NCI-H2196 (cell line): ENCODE measurements at regions not wholly inside any gene's neighbourhood (a gene's known extent, or its start where the extent isn't known, plus 50 kb on each side); places are given as distances from the start of the nearest gene placed in this dataset.

Experiments used
- DNase-seq: peaks from one replicate; lab custom pipeline; 2025; ENCODE audit not compliant: unreplicated experiment; lab: John Stamatoyannopoulos, UW

- DNase-seq = no peak
These were observed 104.2 kb upstream of the MAP1LC3B2 start for GRCh38 chr12:116454950-116455447.

- peak; percentile 29 for DNase-seq
These were observed 103.4 kb upstream of the MAP1LC3B2 start for GRCh38 chr12:116455540-116456329.

GRCh38 chr12:116456330-116457082 lies 102.7 kb upstream of the MAP1LC3B2 start:
- DNase-seq = no peak

DNA sequence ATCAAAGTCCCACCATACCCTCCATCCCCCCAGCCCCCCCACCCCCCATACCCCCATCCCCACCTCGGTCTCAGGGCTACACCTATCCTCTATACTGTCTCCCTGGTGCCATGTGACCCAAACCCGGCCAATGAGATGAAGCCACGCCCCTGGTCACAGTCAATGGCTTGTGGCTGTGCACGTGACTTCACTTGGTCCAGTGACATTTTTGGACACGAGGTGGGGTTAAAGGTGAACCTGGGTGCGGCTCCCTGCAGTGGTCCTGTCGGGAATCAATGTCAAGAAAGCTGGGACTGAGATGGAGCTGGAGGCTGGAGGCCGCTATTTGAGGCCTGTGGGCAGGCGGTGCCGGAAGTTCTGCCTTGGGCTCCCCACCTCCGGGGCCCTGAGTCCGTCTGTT lies 100.7 kb upstream of the MAP1LC3B2 start:
- no peak for DNase-seq

GRCh38 chr12:116459011-116459875 lies 99.9 kb upstream of the MAP1LC3B2 start:
- no peak for DNase-seq

DNA sequence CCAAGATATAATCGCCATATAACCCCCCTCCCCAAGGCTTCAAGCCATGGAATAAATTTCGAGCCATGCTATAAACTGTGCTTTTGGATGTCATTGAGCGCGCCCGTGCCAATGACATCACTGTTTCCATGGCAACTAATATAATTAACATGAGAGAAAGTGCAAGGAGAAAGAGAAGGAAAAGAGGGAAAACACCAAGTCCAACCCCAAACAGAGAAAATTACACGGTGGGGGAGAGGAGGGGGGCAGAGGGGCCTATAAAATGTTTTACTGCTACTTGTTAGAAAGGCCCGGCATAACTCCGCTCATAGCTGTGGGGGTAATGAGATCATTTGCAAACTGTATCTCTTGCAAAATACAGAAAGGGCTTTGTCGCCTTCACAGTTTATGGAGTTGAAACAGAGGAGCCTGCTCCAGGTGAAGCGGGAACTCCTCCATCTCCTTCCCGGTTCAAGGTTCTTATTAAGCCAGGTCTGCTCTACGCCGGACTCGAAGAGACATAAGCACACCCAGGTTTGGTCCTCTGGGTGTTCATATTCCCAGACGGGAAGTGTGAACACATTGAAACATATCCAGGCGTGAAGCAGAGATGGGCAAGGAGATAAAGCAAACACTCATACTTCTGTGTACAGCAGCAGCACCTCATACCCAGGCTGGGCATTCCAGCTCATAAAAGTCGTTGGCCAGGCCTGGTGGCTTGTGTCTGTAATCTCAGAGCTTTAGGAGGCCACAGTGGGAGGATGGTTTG lies 99.1 kb upstream of the MAP1LC3B2 start:
- DNase-seq = no peak

GRCh38 chr12:116461060-116461459 lies 98.1 kb upstream of the MAP1LC3B2 start:
- no peak for DNase-seq

DNA sequence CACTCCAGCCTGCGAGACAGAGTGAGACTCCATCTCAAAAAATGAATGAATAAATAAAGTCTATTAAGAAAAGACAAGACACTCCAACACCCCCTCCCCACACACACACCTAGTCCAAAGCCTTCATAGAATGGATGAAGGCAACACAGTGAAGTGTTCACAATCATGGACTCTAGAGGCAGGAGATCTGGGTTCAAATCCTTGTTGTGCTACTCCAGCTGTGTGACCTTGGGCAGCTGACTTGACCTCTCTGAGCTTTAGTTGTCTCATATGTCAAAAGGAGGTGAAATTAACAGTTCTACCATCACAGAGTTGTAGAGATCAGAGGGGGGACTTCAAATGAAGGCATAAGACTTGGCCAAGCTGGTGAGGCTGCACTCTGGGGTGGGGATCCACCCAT lies 95.8 kb upstream of the MAP1LC3B2 start:
- no peak for DNase-seq

DNA sequence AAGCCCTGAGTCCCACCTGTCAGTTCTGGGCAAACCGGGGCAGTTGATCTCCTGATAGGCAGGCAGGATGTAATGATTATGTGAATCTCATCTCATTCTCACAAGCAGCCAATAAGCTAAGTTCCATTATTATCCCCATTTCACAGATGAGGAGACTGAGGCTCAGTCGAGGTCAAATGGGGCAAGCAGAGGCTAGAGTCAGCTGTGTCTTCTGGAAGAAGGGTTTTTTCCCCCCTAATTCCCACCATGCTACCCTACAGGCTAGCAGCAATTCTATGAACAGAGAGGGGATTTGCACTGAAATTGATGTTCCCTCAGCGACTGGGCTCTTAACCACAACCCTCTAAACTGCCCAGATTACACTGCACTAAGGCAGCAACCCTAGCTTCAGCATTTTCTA lies 93.8 kb upstream of the MAP1LC3B2 start:
- DNase-seq = no peak

DNA sequence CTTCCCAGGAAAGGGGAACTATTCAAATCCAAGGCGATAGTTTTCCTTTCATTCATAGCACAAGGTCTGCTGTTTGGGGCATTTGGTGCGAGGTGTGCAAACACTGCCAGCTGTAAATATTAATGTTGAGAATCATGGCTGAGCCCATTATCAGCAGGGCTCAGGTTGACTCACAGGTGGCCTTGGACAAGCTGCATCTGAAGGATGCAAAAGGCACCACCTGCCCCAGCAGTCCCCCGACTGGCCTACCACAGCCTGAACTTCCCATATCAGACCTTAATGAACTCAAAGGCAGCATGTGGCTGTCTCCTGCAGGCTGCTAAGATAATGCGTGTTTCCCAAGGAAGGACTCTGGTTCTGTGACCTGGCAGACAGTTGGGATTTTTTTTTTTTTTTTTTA lies 93.3 kb upstream of the MAP1LC3B2 start:
- DNase-seq = peak; percentile 18

GRCh38 chr12:116466536-116466935 lies 92.6 kb upstream of the MAP1LC3B2 start:
- DNase-seq = no peak

- DNase-seq = no peak
These were observed 89.8 kb upstream of the MAP1LC3B2 start for GRCh38 chr12:116469344-116469743.

GRCh38 chr12:116471544-116471943 lies 87.6 kb upstream of the MAP1LC3B2 start:
- DNase-seq = no peak

DNA sequence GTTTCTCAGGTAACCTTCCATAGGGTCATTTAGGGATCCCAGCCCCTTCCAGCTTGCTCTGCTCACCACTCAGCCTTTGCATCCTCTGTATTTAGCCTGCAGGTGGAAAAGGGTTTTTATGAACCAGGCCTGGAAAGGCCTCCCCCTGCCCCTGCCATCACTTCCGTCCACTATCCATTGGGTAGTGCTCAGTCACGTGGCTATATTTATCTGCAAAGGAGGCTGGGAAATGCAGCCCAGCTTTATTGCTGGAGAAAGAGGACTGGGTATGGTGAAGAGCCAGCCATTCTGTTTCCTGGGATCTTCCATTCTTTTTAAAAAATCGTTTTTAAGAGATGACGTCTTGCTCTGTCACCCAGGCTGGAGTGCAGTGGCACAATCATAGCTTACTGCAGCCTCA lies 87.0 kb upstream of the MAP1LC3B2 start:
- DNase-seq = no peak

DNA sequence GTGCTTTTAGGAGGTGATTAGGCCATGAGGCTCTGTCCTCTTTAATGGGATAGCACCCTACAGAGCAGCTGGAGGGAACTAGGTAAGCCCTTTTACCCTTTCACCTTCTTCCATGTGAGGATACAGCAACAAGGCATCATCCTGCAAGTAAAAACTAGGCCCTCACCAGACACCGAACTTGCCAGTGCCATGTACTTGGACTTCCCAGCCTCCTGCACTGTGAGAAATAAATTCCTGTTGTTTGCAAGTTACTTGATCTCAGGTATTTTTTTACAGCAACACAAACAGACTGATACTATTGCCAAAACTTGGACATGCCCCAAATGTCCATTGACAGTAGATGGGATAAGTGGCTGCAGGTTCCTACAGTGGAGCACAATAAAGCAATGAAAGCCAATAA lies 85.8 kb upstream of the MAP1LC3B2 start:
- no peak for DNase-seq

DNA sequence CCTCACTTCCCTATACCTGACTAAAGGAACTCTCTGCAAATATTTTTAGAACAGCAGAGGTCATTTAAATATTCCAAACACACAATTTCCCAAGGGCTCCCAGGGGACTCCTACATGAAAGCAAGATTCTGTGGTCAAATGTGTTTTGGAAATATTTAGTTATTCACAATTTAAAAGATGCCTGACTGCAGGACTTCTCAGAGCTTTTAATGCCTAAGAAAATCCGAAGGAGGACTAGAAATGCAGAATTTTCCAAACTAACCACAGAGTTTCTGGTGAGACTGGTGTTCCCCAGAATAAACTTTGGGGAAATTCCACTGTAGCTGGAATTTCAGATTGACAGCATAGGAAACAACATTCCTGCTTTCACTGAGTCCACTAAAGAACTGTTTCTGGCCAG lies 84.8 kb upstream of the MAP1LC3B2 start:
- no peak for DNase-seq

GRCh38 chr12:116474899-116475298 lies 84.3 kb upstream of the MAP1LC3B2 start:
- no peak for DNase-seq

GRCh38 chr12:116476227-116476822 lies 82.9 kb upstream of the MAP1LC3B2 start:
- no peak for DNase-seq

GRCh38 chr12:116478243-116478773 lies 80.9 kb upstream of the MAP1LC3B2 start:
- DNase-seq = no peak

DNA sequence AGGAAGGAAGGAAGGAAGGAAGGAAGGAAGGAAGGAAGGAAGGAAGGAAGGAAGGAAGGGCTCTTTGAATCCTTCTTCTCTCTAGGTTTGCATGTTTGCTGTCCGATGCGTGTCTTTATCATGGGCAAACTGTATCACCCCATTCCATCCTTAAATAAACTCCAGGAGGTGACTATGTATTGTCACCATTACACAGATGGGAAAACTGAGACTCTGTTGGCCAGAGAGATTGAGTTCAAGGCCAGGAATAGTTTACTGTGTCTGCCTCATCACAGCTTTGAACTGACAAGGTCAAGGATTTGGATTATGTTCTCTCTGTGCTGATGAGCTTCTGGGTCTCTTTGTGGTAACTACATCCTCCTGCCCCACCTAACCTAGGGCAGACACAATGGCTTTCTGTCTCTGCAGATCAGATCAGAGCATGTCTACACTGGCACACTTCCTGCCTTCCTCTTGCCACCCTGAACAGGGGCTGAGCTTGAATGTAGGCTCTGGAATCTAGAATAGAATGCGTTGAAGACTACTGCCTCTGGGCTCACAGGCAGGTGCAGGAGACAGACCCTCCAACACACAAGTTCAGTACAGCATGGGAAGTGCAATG lies 78.9 kb upstream of the MAP1LC3B2 start:
- no peak for DNase-seq
